ENCODE measurements at regions not wholly inside any gene's neighbourhood (a gene's known extent, or its start where the extent isn't known, plus 50 kb on each side); places are given as distances from the start of the nearest gene placed in this dataset.

- TF ChIP-seq EZH2 (IDR thresholded peaks at IDR 0.05; ENCODE audit: low read depth) = no peak
- TF ChIP-seq, protein P1, sequence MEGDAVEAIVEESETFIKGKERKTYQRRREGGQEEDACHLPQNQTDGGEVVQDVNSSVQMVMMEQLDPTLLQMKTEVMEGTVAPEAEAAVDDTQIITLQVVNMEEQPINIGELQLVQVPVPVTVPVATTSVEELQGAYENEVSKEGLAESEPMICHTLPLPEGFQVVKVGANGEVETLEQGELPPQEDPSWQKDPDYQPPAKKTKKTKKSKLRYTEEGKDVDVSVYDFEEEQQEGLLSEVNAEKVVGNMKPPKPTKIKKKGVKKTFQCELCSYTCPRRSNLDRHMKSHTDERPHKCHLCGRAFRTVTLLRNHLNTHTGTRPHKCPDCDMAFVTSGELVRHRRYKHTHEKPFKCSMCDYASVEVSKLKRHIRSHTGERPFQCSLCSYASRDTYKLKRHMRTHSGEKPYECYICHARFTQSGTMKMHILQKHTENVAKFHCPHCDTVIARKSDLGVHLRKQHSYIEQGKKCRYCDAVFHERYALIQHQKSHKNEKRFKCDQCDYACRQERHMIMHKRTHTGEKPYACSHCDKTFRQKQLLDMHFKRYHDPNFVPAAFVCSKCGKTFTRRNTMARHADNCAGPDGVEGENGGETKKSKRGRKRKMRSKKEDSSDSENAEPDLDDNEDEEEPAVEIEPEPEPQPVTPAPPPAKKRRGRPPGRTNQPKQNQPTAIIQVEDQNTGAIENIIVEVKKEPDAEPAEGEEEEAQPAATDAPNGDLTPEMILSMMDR (conservative IDR thresholded peaks at IDR 0.05) = no peak
Measured at GRCh38 chr6:66964216-66964615, 1257.2 kb upstream of the EYS start.

All from PC-9 (cell line).